ENCODE measurements at regions not wholly inside any gene's neighbourhood (a gene's known extent, or its start where the extent isn't known, plus 50 kb on each side); places are given as distances from the start of the nearest gene placed in this dataset.
"Not testable (repeated sequence)": the region's sequence is repeated elsewhere in the genome, so short reads cannot be mapped to it uniquely, and the experiment has no call there.

- TF ChIP-seq ZNF341 (tag by site-specific recombination; IDR thresholded peaks at IDR 0.05; ENCODE audit: low read depth) (no peak), ZNF629 (tag by site-specific recombination; IDR thresholded peaks at IDR 0.05) (no peak), ZNF501 (tag by site-specific recombination; IDR thresholded peaks at IDR 0.05) (no peak), YY2 (tag by site-specific recombination; IDR thresholded peaks at IDR 0.05) (no peak), ZNF670 (tag by site-specific recombination; IDR thresholded peaks at IDR 0.05; ENCODE audit: low read depth) (no peak), ZNF426 (tag by site-specific recombination; IDR thresholded peaks at IDR 0.05) (no peak)
- TF ChIP-seq, protein P1, sequence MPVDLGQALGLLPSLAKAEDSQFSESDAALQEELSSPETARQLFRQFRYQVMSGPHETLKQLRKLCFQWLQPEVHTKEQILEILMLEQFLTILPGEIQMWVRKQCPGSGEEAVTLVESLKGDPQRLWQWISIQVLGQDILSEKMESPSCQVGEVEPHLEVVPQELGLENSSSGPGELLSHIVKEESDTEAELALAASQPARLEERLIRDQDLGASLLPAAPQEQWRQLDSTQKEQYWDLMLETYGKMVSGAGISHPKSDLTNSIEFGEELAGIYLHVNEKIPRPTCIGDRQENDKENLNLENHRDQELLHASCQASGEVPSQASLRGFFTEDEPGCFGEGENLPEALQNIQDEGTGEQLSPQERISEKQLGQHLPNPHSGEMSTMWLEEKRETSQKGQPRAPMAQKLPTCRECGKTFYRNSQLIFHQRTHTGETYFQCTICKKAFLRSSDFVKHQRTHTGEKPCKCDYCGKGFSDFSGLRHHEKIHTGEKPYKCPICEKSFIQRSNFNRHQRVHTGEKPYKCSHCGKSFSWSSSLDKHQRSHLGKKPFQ (tag by site-specific recombination; IDR thresholded peaks at IDR 0.05) = no peak
These were observed 373.2 kb downstream of the NPIPA8 start (continued) for GRCh38 chr16:17963185-17963836.

GRCh38 chr16:17962726-17963125 is 373.8 kb downstream of the NPIPA8 start:
- TF ChIP-seq MEIS1 (CRISPR knock-in tag; IDR thresholded peaks at IDR 0.05; ENCODE audit: borderline replicate concordance) (no peak), ZNF157 (tag by site-specific recombination; IDR thresholded peaks at IDR 0.05) (no peak), KLF1 (tag by site-specific recombination; IDR thresholded peaks at IDR 0.05) (no peak), ZSCAN23 (tag by site-specific recombination; IDR thresholded peaks at IDR 0.05) (no peak), ZNF132 (tag by site-specific recombination; IDR thresholded peaks at IDR 0.05; ENCODE audit: borderline replicate concordance) (no peak), ZNF792 (tag by site-specific recombination; IDR thresholded peaks at IDR 0.05) (no peak), ZNF416 (tag by site-specific recombination; IDR thresholded peaks at IDR 0.05) (no peak), ZNF423 (tag by site-specific recombination; IDR thresholded peaks at IDR 0.05) (no peak), GLIS2 (tag by site-specific recombination; IDR thresholded peaks at IDR 0.05) (no peak), ZNF785 (tag by site-specific recombination; IDR thresholded peaks at IDR 0.05) (no peak), SCRT1 (tag by site-specific recombination; IDR thresholded peaks at IDR 0.05; ENCODE audit: borderline replicate concordance) (no peak), YY2 (tag by site-specific recombination; IDR thresholded peaks at IDR 0.05) (no peak), ZNF548 (tag by site-specific recombination; IDR thresholded peaks at IDR 0.05) (no peak), ZNF394 (tag by site-specific recombination; IDR thresholded peaks at IDR 0.05; ENCODE audit: borderline replicate concordance) (no peak), ZNF391 (tag by site-specific recombination; IDR thresholded peaks at IDR 0.05; ENCODE audit: borderline replicate concordance, low read depth) (no peak), ZNF24 (tag by site-specific recombination; IDR thresholded peaks at IDR 0.05) (no peak), CTCF (tag by site-specific recombination; IDR thresholded peaks at IDR 0.05) (no peak)
- TF ChIP-seq, protein P2, sequence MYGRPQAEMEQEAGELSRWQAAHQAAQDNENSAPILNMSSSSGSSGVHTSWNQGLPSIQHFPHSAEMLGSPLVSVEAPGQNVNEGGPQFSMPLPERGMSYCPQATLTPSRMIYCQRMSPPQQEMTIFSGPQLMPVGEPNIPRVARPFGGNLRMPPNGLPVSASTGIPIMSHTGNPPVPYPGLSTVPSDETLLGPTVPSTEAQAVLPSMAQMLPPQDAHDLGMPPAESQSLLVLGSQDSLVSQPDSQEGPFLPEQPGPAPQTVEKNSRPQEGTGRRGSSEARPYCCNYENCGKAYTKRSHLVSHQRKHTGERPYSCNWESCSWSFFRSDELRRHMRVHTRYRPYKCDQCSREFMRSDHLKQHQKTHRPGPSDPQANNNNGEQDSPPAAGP (tag by site-specific recombination; IDR thresholded peaks at IDR 0.05) = no peak
- TF ChIP-seq, protein P3, sequence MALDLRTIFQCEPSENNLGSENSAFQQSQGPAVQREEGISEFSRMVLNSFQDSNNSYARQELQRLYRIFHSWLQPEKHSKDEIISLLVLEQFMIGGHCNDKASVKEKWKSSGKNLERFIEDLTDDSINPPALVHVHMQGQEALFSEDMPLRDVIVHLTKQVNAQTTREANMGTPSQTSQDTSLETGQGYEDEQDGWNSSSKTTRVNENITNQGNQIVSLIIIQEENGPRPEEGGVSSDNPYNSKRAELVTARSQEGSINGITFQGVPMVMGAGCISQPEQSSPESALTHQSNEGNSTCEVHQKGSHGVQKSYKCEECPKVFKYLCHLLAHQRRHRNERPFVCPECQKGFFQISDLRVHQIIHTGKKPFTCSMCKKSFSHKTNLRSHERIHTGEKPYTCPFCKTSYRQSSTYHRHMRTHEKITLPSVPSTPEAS (tag by site-specific recombination; IDR thresholded peaks at IDR 0.05) = no peak
- TF ChIP-seq, protein P4, sequence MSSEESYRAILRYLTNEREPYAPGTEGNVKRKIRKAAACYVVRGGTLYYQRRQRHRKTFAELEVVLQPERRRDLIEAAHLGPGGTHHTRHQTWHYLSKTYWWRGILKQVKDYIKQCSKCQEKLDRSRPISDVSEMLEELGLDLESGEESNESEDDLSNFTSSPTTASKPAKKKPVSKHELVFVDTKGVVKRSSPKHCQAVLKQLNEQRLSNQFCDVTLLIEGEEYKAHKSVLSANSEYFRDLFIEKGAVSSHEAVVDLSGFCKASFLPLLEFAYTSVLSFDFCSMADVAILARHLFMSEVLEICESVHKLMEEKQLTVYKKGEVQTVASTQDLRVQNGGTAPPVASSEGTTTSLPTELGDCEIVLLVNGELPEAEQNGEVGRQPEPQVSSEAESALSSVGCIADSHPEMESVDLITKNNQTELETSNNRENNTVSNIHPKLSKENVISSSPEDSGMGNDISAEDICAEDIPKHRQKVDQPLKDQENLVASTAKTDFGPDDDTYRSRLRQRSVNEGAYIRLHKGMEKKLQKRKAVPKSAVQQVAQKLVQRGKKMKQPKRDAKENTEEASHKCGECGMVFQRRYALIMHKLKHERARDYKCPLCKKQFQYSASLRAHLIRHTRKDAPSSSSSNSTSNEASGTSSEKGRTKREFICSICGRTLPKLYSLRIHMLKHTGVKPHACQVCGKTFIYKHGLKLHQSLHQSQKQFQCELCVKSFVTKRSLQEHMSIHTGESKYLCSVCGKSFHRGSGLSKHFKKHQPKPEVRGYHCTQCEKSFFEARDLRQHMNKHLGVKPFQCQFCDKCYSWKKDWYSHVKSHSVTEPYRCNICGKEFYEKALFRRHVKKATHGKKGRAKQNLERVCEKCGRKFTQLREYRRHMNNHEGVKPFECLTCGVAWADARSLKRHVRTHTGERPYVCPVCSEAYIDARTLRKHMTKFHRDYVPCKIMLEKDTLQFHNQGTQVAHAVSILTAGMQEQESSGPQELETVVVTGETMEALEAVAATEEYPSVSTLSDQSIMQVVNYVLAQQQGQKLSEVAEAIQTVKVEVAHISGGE (tag by site-specific recombination; conservative IDR thresholded peaks at IDR 0.05; ENCODE audit: low read depth) = no peak
- no peaks in the 10 kb centered on the region for H3K9me3 ChIP-seq (ENCODE audit: control insufficient read depth, insufficient read depth, low read depth, low read length)
- no peak overlapping the region for H3K27ac ChIP-seq (ENCODE audit: extremely low read depth, low read depth, low read length)
- no peaks in the 10 kb centered on the region for H3K4me1 ChIP-seq (ENCODE audit: control insufficient read depth, insufficient read depth, low read length)
- H3K36me3 ChIP-seq (ENCODE audit: control insufficient read depth in 2 of 2, insufficient read depth in 1 of 2, low read length in 2 of 2) = no peaks in the 10 kb centered on the region
- H3K4me3 ChIP-seq (ENCODE audit: low read depth, low read length) = no peak overlapping the region
- CTCF ChIA-PET = no interaction called here
- POLR2A ChIA-PET = no interaction called here

GRCh38 chr16:17961822-17962221 is 374.7 kb downstream of the NPIPA8 start:
- H3K4me3 ChIP-seq (ENCODE audit: low read depth, low read length); POLR2A ChIA-PET; H3K4me1 ChIP-seq (ENCODE audit: control insufficient read depth, insufficient read depth, low read length); H3K27ac ChIP-seq (ENCODE audit: extremely low read depth, low read depth, low read length); H3K9me3 ChIP-seq (ENCODE audit: control insufficient read depth, insufficient read depth, low read depth, low read length); CTCF ChIA-PET; H3K36me3 ChIP-seq (ENCODE audit: control insufficient read depth in 2 of 2, insufficient read depth in 1 of 2, low read length in 2 of 2): not testable (repeated sequence)
